ENCODE measurements at regions not wholly inside any gene's neighbourhood (a gene's known extent, or its start where the extent isn't known, plus 50 kb on each side); places are given as distances from the start of the nearest gene placed in this dataset.

GRCh38 chr6:120804612-120805011 is 529.7 kb downstream of the TBC1D32 start:
- H3K27ac ChIP-seq (ENCODE audit: extremely low read depth, low read depth, low read length): no peak overlapping the region
- in situ Hi-C loops (cut with MboI): no loop called here
- H3K4me1 ChIP-seq (replicated peaks in 1 of 2; ENCODE audit: control insufficient read depth in 2 of 2, insufficient read depth in 2 of 2, low read length in 2 of 2): no peaks in the 10 kb centered on the region
- 0% methylated on average over 2 of the region's 2 CpGs for WGBS (ENCODE audit: insufficient coverage, low coverage, missing lambda C conversion rate)
- no peaks in the 10 kb centered on the region for H4K20me1 ChIP-seq (replicated peaks; ENCODE audit: control insufficient read depth, insufficient read depth, low read length)
- H3K4me3 ChIP-seq: no peak overlapping the region
- intact Hi-C loops (cut with micrococcal nuclease): no loop called here
- DNase-seq (ENCODE audit: extremely low read depth in 1 of 4, low spot score in 3 of 4) (no peak), ATAC-seq (no peak), FAIRE-seq (no peak)
- peak; percentile 84 for TF ChIP-seq ZNF146 (CRISPR knock-in tag; IDR thresholded peaks at IDR 0.05; ENCODE audit: unreplicated experiment)
- TF ChIP-seq PYGO2 (tag; IDR thresholded peaks at IDR 0.05): no peak
- TF ChIP-seq RBM25 (IDR thresholded peaks at IDR 0.05; ENCODE audit: low read depth, low read length, severe bottlenecking): peak; percentile 40
- H3K9me3 ChIP-seq (replicated peaks; ENCODE audit: control insufficient read depth, insufficient read depth, low read depth, low read length): no peaks in the 10 kb centered on the region
- H3K36me3 ChIP-seq (ENCODE audit: control insufficient read depth, insufficient read depth, low read length): no peaks in the 10 kb centered on the region
- no peak overlapping the region for H3K9ac ChIP-seq (ENCODE audit: insufficient read depth in 1 of 2, low read depth in 2 of 2, low read length in 2 of 2)
- CTCF ChIA-PET (ENCODE audit: low intra/inter-chr PET ratio): no interaction called here
- H2AFZ ChIP-seq (ENCODE audit: low read depth, low read length): no peak overlapping the region
- H3K4me2 ChIP-seq (ENCODE audit: insufficient read depth, low read length): no peak overlapping the region
- POLR2A ChIA-PET: no interaction called here
- no TSS peak for BruUV-seq (replicated peaks)
- no peaks in the 10 kb centered on the region for H3K9me1 ChIP-seq (ENCODE audit: control insufficient read depth, insufficient read depth, low read length)
- H3K27me3 ChIP-seq (ENCODE audit: control insufficient read depth in 2 of 2, insufficient read depth in 2 of 2, low read length in 2 of 2): no peaks in the 10 kb centered on the region
- H3K79me2 ChIP-seq (ENCODE audit: control insufficient read depth, insufficient read depth, low read length): no peaks in the 10 kb centered on the region

GRCh38 chr6:120786682-120787081 is 547.6 kb downstream of the TBC1D32 start:
- no peak overlapping the region for H3K9ac ChIP-seq (ENCODE audit: insufficient read depth in 1 of 2, low read depth in 2 of 2, low read length in 2 of 2)
- ChIA-PET POLR2A (no interaction called here), CTCF (ENCODE audit: low intra/inter-chr PET ratio) (no interaction called here)
- H3K9me1 ChIP-seq (ENCODE audit: control insufficient read depth, insufficient read depth, low read length): no peaks in the 10 kb centered on the region
- H3K4me2 ChIP-seq (ENCODE audit: insufficient read depth, low read length): no peak overlapping the region
- no peaks in the 10 kb centered on the region for H3K9me3 ChIP-seq (replicated peaks; ENCODE audit: control insufficient read depth, insufficient read depth, low read depth, low read length)
- no peak overlapping the region for H2AFZ ChIP-seq (ENCODE audit: low read depth, low read length)
- in situ Hi-C loops (cut with MboI): no loop called here
- intact Hi-C loops (cut with micrococcal nuclease): no loop called here
- no peak for DNase-seq (ENCODE audit: extremely low read depth in 1 of 4, low spot score in 3 of 4)
- no TSS peak for BruUV-seq (replicated peaks)
- no peak overlapping the region for H3K4me3 ChIP-seq
- no peaks in the 10 kb centered on the region for H3K79me2 ChIP-seq (ENCODE audit: control insufficient read depth, insufficient read depth, low read length)
- no peak overlapping the region for H3K27ac ChIP-seq (ENCODE audit: extremely low read depth, low read depth, low read length)
- no peaks in the 10 kb centered on the region for H3K4me1 ChIP-seq (replicated peaks in 1 of 2; ENCODE audit: control insufficient read depth in 2 of 2, insufficient read depth in 2 of 2, low read length in 2 of 2)
- WGBS (ENCODE audit: insufficient coverage, low coverage, missing lambda C conversion rate): 2% methylated on average over 8 of the region's 10 CpGs
- no peaks in the 10 kb centered on the region for H3K36me3 ChIP-seq (ENCODE audit: control insufficient read depth, insufficient read depth, low read length)
- H4K20me1 ChIP-seq (replicated peaks; ENCODE audit: control insufficient read depth, insufficient read depth, low read length): no peaks in the 10 kb centered on the region
- TF ChIP-seq RB1 (IDR thresholded peaks at IDR 0.05; ENCODE audit: low read depth) (no peak), ZNF785 (CRISPR knock-in tag; IDR thresholded peaks at IDR 0.05) (no peak), ZBTB33 (CRISPR knock-in tag; IDR thresholded peaks at IDR 0.05) (no peak), CBX5 (IDR thresholded peaks at IDR 0.05; ENCODE audit: borderline replicate concordance, low read depth) (no peak), ZNF75A (CRISPR knock-in tag; IDR thresholded peaks at IDR 0.05) (no peak), NFATC3 (IDR thresholded peaks at IDR 0.05) (no peak), NUFIP1 (IDR thresholded peaks at IDR 0.05; ENCODE audit: partially characterized antibody) (no peak), ZSCAN29 (IDR thresholded peaks at IDR 0.05) (no peak), NFE2 (IDR thresholded peaks at IDR 0.05; ENCODE audit: low read depth) (no peak)
- FAIRE-seq: no peak
- no peak for ATAC-seq
- no peaks in the 10 kb centered on the region for H3K27me3 ChIP-seq (ENCODE audit: control insufficient read depth in 2 of 2, insufficient read depth in 2 of 2, low read length in 2 of 2)
